ENCODE measurements at regions not wholly inside any gene's neighbourhood (a gene's known extent, or its start where the extent isn't known, plus 50 kb on each side); places are given as distances from the start of the nearest gene placed in this dataset.

GRCh38 chr2:230600285-230600684 is 112.4 kb upstream of the CAB39 start:
- Histone ChIP-seq H3K4me3 (ENCODE audit: low read depth, low read length) (no peak overlapping the region), H3K27me3 (replicated peaks; ENCODE audit: control insufficient read depth, insufficient read depth, low read length) (no peaks in the 10 kb centered on the region), H3K9me3 (no peaks in the 10 kb centered on the region), H3K4me1 (no peaks in the 10 kb centered on the region), H3K36me3 (ENCODE audit: control insufficient read depth, insufficient read depth, low read length) (no peaks in the 10 kb centered on the region)
- Mint-ChIP-seq H3K4me1 (ENCODE audit: low read depth, unreplicated experiment) (no peaks in the 10 kb centered on the region), H3K4me3 (ENCODE audit: unreplicated experiment) (no peak overlapping the region), H3K9me3 (ENCODE audit: unreplicated experiment) (no peaks in the 10 kb centered on the region), H3K36me3 (ENCODE audit: insufficient read depth, unreplicated experiment) (no peaks in the 10 kb centered on the region), H3K27me3 (ENCODE audit: insufficient read depth, unreplicated experiment) (peaks cover 9% of the 10 kb centered on the region), H3K27ac (ENCODE audit: unreplicated experiment) (no peak overlapping the region)
- no TSS peak for BruUV-seq (replicated peaks)
- intact Hi-C loops (cut with micrococcal nuclease; ENCODE audit: unreplicated experiment), result no loop called here
- POLR2A ChIA-PET, result no interaction called here
- no peak for DNase-seq
- TF ChIP-seq CTCF (IDR thresholded peaks at IDR 0.05; ENCODE audit: insufficient read depth in 1 of 2, low read depth in 1 of 2, low read length in 1 of 2, severe bottlenecking in 1 of 2, unreplicated experiment in 1 of 2), result no peak
- CTCF ChIA-PET, result no interaction called here

GRCh38 chr2:230600881-230601280 is 111.8 kb upstream of the CAB39 start:
- POLR2A ChIA-PET, result no interaction called here
- BruUV-seq (replicated peaks), result no TSS peak
- Mint-ChIP-seq H3K4me3 (ENCODE audit: unreplicated experiment) (no peak overlapping the region), H3K27me3 (ENCODE audit: insufficient read depth, unreplicated experiment) (peaks cover 9% of the 10 kb centered on the region), H3K36me3 (ENCODE audit: insufficient read depth, unreplicated experiment) (no peaks in the 10 kb centered on the region), H3K27ac (ENCODE audit: unreplicated experiment) (no peak overlapping the region), H3K4me1 (ENCODE audit: low read depth, unreplicated experiment) (no peaks in the 10 kb centered on the region), H3K9me3 (ENCODE audit: unreplicated experiment) (no peaks in the 10 kb centered on the region)
- H3K9me3 ChIP-seq, result no peaks in the 10 kb centered on the region
- H3K36me3 ChIP-seq (ENCODE audit: control insufficient read depth, insufficient read depth, low read length), result no peaks in the 10 kb centered on the region
- TF ChIP-seq CTCF (IDR thresholded peaks at IDR 0.05; ENCODE audit: insufficient read depth in 1 of 2, low read depth in 1 of 2, low read length in 1 of 2, severe bottlenecking in 1 of 2, unreplicated experiment in 1 of 2), result no peak
- H3K4me1 ChIP-seq, result no peaks in the 10 kb centered on the region
- intact Hi-C loops (cut with micrococcal nuclease; ENCODE audit: unreplicated experiment), result no loop called here
- CTCF ChIA-PET, result no interaction called here
- no peaks in the 10 kb centered on the region for H3K27me3 ChIP-seq (replicated peaks; ENCODE audit: control insufficient read depth, insufficient read depth, low read length)
- no peak overlapping the region for H3K4me3 ChIP-seq (ENCODE audit: low read depth, low read length)
- no peak for DNase-seq

- no peaks in the 10 kb centered on the region for H3K27me3 ChIP-seq (replicated peaks; ENCODE audit: control insufficient read depth, insufficient read depth, low read length)
- ChIA-PET POLR2A (no interaction called here), CTCF (no interaction called here)
- intact Hi-C loops (cut with micrococcal nuclease; ENCODE audit: unreplicated experiment), result no loop called here
- no peak overlapping the region for H3K4me3 ChIP-seq (ENCODE audit: low read depth, low read length)
- Mint-ChIP-seq H3K27me3 (ENCODE audit: insufficient read depth, unreplicated experiment) (peaks cover 10% of the 10 kb centered on the region), H3K4me3 (ENCODE audit: unreplicated experiment) (no peak overlapping the region), H3K27ac (ENCODE audit: unreplicated experiment) (no peak overlapping the region), H3K9me3 (ENCODE audit: unreplicated experiment) (no peaks in the 10 kb centered on the region), H3K36me3 (ENCODE audit: insufficient read depth, unreplicated experiment) (no peaks in the 10 kb centered on the region), H3K4me1 (ENCODE audit: low read depth, unreplicated experiment) (no peaks in the 10 kb centered on the region)
- no peaks in the 10 kb centered on the region for H3K9me3 ChIP-seq
- TF ChIP-seq CTCF (IDR thresholded peaks at IDR 0.05; ENCODE audit: insufficient read depth in 1 of 2, low read depth in 1 of 2, low read length in 1 of 2, severe bottlenecking in 1 of 2, unreplicated experiment in 1 of 2), result no peak
- no peak for DNase-seq
- BruUV-seq (replicated peaks), result no TSS peak
- H3K4me1 ChIP-seq, result no peaks in the 10 kb centered on the region
- H3K36me3 ChIP-seq (ENCODE audit: control insufficient read depth, insufficient read depth, low read length), result no peaks in the 10 kb centered on the region
These were observed 111.1 kb upstream of the CAB39 start for GRCh38 chr2:230601510-230601909.
